Stimulated activated memory B cell treated with anti-CD40 and anti-IgM and Interleukin-4, amounts not matched to agents 10 μg/mL and 1 μg/mL and 100 μg/mL, for 72 hours (primary cell): ENCODE measurements at regions not wholly inside any gene's neighbourhood (a gene's known extent, or its start where the extent isn't known, plus 50 kb on each side); places are given as distances from the start of the nearest gene placed in this dataset.

Experiments used
- ATAC-seq: fragments of 150-1000 bp; cut with Tn5 transposase; 2 replicates; pipeline ENCODE4 v1.10.0; 2021
- H3K27ac Mint-ChIP-seq: one replicate; pipeline ENCODE4 v1.8.0; 2022; ENCODE audit warnings: mild to moderate bottlenecking, mixed read lengths
- H3K27me3 Mint-ChIP-seq: one replicate; pipeline ENCODE4 v1.8.0; 2022; ENCODE audit warnings: mixed read lengths
- H3K36me3 Mint-ChIP-seq: one replicate; pipeline ENCODE4 v1.8.0; 2022; ENCODE audit warnings: mixed read lengths
- H3K4me1 Mint-ChIP-seq: one replicate; pipeline ENCODE4 v1.8.0; 2022; ENCODE audit warnings: mixed read lengths
- H3K4me3 Mint-ChIP-seq: one replicate; pipeline ENCODE4 v1.8.0; 2022; ENCODE audit warnings: mild to moderate bottlenecking, moderate library complexity, mixed read lengths
- H3K9me3 Mint-ChIP-seq: one replicate; pipeline ENCODE4 v1.8.0; 2022; ENCODE audit warnings: mixed read lengths

- H3K4me3 Mint-ChIP-seq = no peak overlapping the region
- no peaks in the 10 kb centered on the region for H3K36me3 Mint-ChIP-seq
- no peaks in the 10 kb centered on the region for H3K27me3 Mint-ChIP-seq
- no peaks in the 10 kb centered on the region for H3K4me1 Mint-ChIP-seq
- ATAC-seq = no peak
- H3K27ac Mint-ChIP-seq = no peak overlapping the region
- H3K9me3 Mint-ChIP-seq = no peaks in the 10 kb centered on the region
Measured at GRCh38 chrX:79645749-79646148, 278.6 kb upstream of the ITM2A start.

DNA sequence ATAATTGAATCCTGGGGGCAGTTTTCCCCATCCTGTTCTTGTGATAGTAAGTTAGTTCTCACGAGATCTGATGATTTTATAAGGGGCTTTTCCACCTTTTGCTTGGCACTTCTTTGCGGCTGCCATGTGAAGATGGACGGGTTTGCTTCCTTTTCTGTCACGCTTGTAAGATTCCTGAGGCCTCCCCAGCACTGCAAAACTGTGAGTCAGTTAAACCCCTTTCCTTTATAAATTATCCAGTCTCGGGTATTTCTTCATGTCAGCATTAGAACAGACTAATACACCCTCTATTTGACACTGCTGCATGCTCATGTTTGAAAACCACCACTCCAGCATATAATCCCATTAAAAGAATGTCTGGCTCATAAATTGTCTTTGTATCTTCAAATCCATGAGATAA, 264.4 kb upstream of the ITM2A start:
- H3K27me3 Mint-ChIP-seq = no peaks in the 10 kb centered on the region
- H3K4me1 Mint-ChIP-seq = peaks cover 13% of the 10 kb centered on the region
- no peak for ATAC-seq
- no peak overlapping the region for H3K4me3 Mint-ChIP-seq
- H3K36me3 Mint-ChIP-seq = no peaks in the 10 kb centered on the region
- no peaks in the 10 kb centered on the region for H3K9me3 Mint-ChIP-seq
- no peak overlapping the region for H3K27ac Mint-ChIP-seq

- Mint-ChIP-seq H3K4me3 (no peak overlapping the region), H3K27me3 (no peaks in the 10 kb centered on the region), H3K9me3 (no peaks in the 10 kb centered on the region), H3K27ac (no peak overlapping the region), H3K36me3 (no peaks in the 10 kb centered on the region), H3K4me1 (peaks cover 13% of the 10 kb centered on the region)
- ATAC-seq = peak; percentile 51
Measured at GRCh38 chrX:79630033-79631009, 263.2 kb upstream of the ITM2A start.

DNA sequence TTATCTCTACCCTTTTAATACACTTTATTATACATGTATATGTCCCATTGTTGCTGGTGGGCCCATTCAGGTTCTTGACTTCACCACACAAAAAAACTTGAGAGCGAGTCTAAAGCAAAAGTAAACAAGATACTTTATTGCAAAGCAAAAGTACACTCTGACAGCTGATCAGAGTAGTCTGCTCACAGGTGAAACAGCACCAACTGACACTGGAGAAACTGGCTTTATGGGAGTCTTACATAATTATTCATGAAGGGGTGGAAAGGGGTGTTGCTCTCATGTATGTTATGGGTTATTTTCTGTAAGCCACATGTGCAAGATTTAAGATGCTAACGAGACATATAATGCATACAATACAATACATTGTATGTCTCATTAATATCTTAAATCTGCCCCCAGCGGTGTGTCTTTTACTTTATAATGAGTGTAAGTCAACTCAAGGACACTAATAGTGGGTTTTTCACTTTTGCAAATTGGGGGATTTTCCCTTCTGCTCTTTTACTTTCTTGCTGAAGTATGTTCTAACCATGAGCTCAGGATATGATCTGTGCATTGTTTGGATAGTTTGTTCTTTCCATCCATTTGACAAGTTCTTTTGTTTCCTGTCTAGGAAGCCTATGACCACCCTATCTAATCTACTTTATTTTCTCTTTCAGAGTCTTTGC, 256.1 kb upstream of the ITM2A start:
- no peaks in the 10 kb centered on the region for H3K9me3 Mint-ChIP-seq
- ATAC-seq = no peak
- H3K27ac Mint-ChIP-seq = no peak overlapping the region
- H3K27me3 Mint-ChIP-seq = no peaks in the 10 kb centered on the region
- no peak overlapping the region for H3K4me3 Mint-ChIP-seq
- no peaks in the 10 kb centered on the region for H3K4me1 Mint-ChIP-seq
- H3K36me3 Mint-ChIP-seq = no peaks in the 10 kb centered on the region

GRCh38 chrX:79618280-79618679, 251.1 kb upstream of the ITM2A start:
- H3K9me3 Mint-ChIP-seq = no peaks in the 10 kb centered on the region
- H3K4me1 Mint-ChIP-seq = no peaks in the 10 kb centered on the region
- H3K4me3 Mint-ChIP-seq = no peak overlapping the region
- H3K27me3 Mint-ChIP-seq = no peaks in the 10 kb centered on the region
- H3K27ac Mint-ChIP-seq = no peak overlapping the region
- no peak for ATAC-seq
- H3K36me3 Mint-ChIP-seq = no peaks in the 10 kb centered on the region

DNA sequence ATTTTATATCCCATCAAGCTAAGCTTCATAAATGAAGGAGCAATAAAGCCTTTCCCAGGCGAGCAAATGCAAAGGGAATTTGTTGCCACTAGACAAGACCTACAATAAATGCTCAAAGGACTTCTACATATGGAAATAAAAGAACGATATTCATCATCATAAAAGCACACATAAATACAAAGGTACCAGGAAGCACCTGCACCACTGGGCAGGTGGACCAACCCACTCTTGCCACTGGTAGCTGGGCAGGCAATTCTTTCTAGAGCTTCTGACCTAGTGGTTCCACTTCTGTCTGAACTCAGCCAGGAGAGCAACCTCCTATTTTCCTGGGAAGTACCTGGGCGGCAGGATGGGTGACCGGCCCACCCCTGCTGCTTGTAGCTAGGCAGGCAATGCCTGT, 237.2 kb upstream of the ITM2A start:
- no peak for ATAC-seq
- Mint-ChIP-seq H3K4me3 (no peak overlapping the region), H3K27ac (no peak overlapping the region), H3K27me3 (no peaks in the 10 kb centered on the region), H3K36me3 (no peaks in the 10 kb centered on the region), H3K9me3 (no peaks in the 10 kb centered on the region), H3K4me1 (no peaks in the 10 kb centered on the region)

- no peaks in the 10 kb centered on the region for H3K27me3 Mint-ChIP-seq
- H3K27ac Mint-ChIP-seq = no peak overlapping the region
- ATAC-seq = no peak
- no peaks in the 10 kb centered on the region for H3K9me3 Mint-ChIP-seq
- no peaks in the 10 kb centered on the region for H3K4me1 Mint-ChIP-seq
- no peaks in the 10 kb centered on the region for H3K36me3 Mint-ChIP-seq
- H3K4me3 Mint-ChIP-seq = no peak overlapping the region
Measured at GRCh38 chrX:79601341-79602131, 234.4 kb upstream of the ITM2A start.

- Mint-ChIP-seq H3K36me3 (no peaks in the 10 kb centered on the region), H3K27ac (no peak overlapping the region), H3K9me3 (peaks cover 6% of the 10 kb centered on the region), H3K27me3 (no peaks in the 10 kb centered on the region), H3K4me3 (no peak overlapping the region), H3K4me1 (no peaks in the 10 kb centered on the region)
- ATAC-seq = no peak
Measured at GRCh38 chrX:79592259-79592658, 225.1 kb upstream of the ITM2A start.

- Mint-ChIP-seq H3K27me3 (no peaks in the 10 kb centered on the region), H3K4me3 (no peak overlapping the region), H3K36me3 (no peaks in the 10 kb centered on the region), H3K9me3 (peaks cover 6% of the 10 kb centered on the region), H3K27ac (no peak overlapping the region), H3K4me1 (no peaks in the 10 kb centered on the region)
- ATAC-seq = no peak
Measured at GRCh38 chrX:79588233-79588632, 221.1 kb upstream of the ITM2A start.

DNA sequence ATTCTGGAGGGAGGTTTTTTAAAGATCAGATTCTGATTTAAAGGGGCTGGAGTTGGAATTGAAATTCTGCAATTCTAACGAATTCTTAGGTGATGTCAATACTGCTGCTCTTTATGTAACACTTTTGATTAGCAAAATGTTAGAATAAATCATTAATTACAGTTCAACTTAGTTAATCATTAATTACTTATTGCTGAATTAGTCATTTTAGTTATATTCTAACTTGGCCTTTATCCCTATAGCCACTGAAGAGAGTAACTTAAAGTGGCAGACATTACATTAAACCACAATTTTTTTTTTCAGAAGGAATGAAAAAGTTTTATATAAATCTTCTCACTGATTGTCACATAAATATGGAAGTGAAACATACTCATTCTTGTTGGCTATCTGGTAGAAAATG, 206.6 kb upstream of the ITM2A start:
- no peaks in the 10 kb centered on the region for H3K27me3 Mint-ChIP-seq
- ATAC-seq = no peak
- H3K4me3 Mint-ChIP-seq = no peak overlapping the region
- no peaks in the 10 kb centered on the region for H3K4me1 Mint-ChIP-seq
- H3K9me3 Mint-ChIP-seq = peaks cover 5% of the 10 kb centered on the region
- no peaks in the 10 kb centered on the region for H3K36me3 Mint-ChIP-seq
- H3K27ac Mint-ChIP-seq = no peak overlapping the region

DNA sequence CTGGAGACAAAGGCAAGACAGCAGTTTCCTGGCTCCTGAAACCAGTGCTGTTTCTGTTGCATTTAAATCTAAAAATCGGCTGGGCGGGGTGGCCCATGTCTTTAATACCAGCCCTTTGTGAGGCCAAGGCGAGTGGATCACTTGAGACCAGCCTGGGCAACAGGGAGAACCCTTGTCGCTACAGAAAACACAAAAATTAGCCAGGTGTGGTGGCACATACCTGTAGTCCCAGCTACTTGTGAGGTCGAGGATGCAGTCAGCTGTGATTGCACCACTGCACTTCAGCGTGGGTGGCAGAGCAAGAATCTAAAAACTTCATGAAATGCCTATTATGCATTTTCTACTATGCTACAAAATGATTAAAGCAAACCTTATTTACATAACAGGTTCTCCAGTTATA, 205.4 kb upstream of the ITM2A start:
- no peak overlapping the region for H3K27ac Mint-ChIP-seq
- no peak overlapping the region for H3K4me3 Mint-ChIP-seq
- H3K27me3 Mint-ChIP-seq = no peaks in the 10 kb centered on the region
- ATAC-seq = no peak
- H3K9me3 Mint-ChIP-seq = peaks cover 6% of the 10 kb centered on the region
- H3K4me1 Mint-ChIP-seq = no peaks in the 10 kb centered on the region
- H3K36me3 Mint-ChIP-seq = no peaks in the 10 kb centered on the region

GRCh38 chrX:79570524-79571240, 203.5 kb upstream of the ITM2A start:
- H3K4me3 Mint-ChIP-seq = no peak overlapping the region
- H3K4me1 Mint-ChIP-seq = no peaks in the 10 kb centered on the region
- H3K36me3 Mint-ChIP-seq = no peaks in the 10 kb centered on the region
- H3K27ac Mint-ChIP-seq = no peak overlapping the region
- H3K27me3 Mint-ChIP-seq = no peaks in the 10 kb centered on the region
- H3K9me3 Mint-ChIP-seq = peaks cover 6% of the 10 kb centered on the region
- ATAC-seq = no peak

DNA sequence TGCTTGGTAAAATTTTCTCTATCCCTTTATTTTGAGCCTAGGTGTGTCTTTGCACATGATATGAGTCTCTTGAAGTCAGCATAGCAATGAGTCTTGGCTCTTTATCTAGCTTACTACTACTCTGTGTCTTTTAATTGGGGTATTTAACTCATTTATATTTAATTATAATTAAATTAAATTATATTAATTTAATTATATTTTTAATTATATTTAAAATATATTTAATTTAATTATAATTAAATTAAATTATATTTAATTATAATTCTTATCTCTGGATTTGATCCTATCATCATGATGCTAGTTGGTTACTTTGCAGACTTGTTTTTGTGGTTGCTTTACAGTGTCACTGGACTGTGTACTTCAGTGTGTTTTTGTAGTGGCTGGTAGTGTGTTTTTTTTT, 201.2 kb upstream of the ITM2A start:
- H3K36me3 Mint-ChIP-seq = no peaks in the 10 kb centered on the region
- no peak overlapping the region for H3K27ac Mint-ChIP-seq
- H3K27me3 Mint-ChIP-seq = no peaks in the 10 kb centered on the region
- H3K4me1 Mint-ChIP-seq = no peaks in the 10 kb centered on the region
- H3K4me3 Mint-ChIP-seq = no peak overlapping the region
- H3K9me3 Mint-ChIP-seq = peaks cover 8% of the 10 kb centered on the region
- ATAC-seq = no peak

- Mint-ChIP-seq H3K27me3 (no peaks in the 10 kb centered on the region), H3K27ac (no peak overlapping the region), H3K4me1 (no peaks in the 10 kb centered on the region), H3K9me3 (peaks cover 8% of the 10 kb centered on the region), H3K4me3 (no peak overlapping the region), H3K36me3 (no peaks in the 10 kb centered on the region)
- no peak for ATAC-seq
Measured at GRCh38 chrX:79564362-79564761, 197.2 kb upstream of the ITM2A start.

- Mint-ChIP-seq H3K27ac (no peak overlapping the region), H3K27me3 (no peaks in the 10 kb centered on the region), H3K9me3 (peaks cover 2% of the 10 kb centered on the region), H3K4me1 (no peaks in the 10 kb centered on the region), H3K4me3 (no peak overlapping the region), H3K36me3 (no peaks in the 10 kb centered on the region)
- no peak for ATAC-seq
Measured at GRCh38 chrX:79559290-79559689, 192.2 kb upstream of the ITM2A start.
